ENCODE measurements at regions not wholly inside any gene's neighbourhood (a gene's known extent, or its start where the extent isn't known, plus 50 kb on each side); places are given as distances from the start of the nearest gene placed in this dataset.

GRCh38 chr18:61669320-61669719 is 223.5 kb downstream of the RNF152 start:
- intact Hi-C loops (cut with DNase I; ENCODE audit: low total_unique reads), result no loop called here
- no peak for DNase-seq (ENCODE audit: low spot score in 2 of 2)
- TF ChIP-seq CTCF (IDR thresholded peaks at IDR 0.05) (no peak), POLR2A (IDR thresholded peaks at IDR 0.05) (no peak)
- no peak overlapping the region for H3K4me3 ChIP-seq (ENCODE audit: low read depth, poor library complexity, severe bottlenecking)
- WGBS, 2 donors, result 69% methylated on average over 1 of the region's 1 CpG

- 87 to 88% methylated on average over 2 of the region's 2 CpGs for WGBS, 2 donors
- DNase-seq (ENCODE audit: low spot score in 2 of 2), result no peak
- intact Hi-C loops (cut with DNase I; ENCODE audit: low total_unique reads), result no loop called here
- H3K4me3 ChIP-seq (ENCODE audit: low read depth, poor library complexity, severe bottlenecking), result no peak overlapping the region
- TF ChIP-seq POLR2A (IDR thresholded peaks at IDR 0.05) (no peak), CTCF (IDR thresholded peaks at IDR 0.05) (no peak)
Measured at GRCh38 chr18:61666876-61667590, 225.8 kb downstream of the RNF152 start.

- WGBS, 2 donors, result 79 to 85% methylated on average over 6 of the region's 6 CpGs
- no peak overlapping the region for H3K4me3 ChIP-seq (ENCODE audit: low read depth, poor library complexity, severe bottlenecking)
- intact Hi-C loops (cut with DNase I; ENCODE audit: low total_unique reads), result no loop called here
- DNase-seq (ENCODE audit: low spot score in 2 of 2), result no peak
- no peak for TF ChIP-seq POLR2A (IDR thresholded peaks at IDR 0.05)
- no peak for TF ChIP-seq CTCF (IDR thresholded peaks at IDR 0.05)
Measured at GRCh38 chr18:61664419-61665084, 228.3 kb downstream of the RNF152 start.

- whole genome bisulfite sequencing, 2 donors, result 73 to 93% methylated on average over 3 of the region's 3 CpGs
- TF ChIP-seq POLR2A (IDR thresholded peaks at IDR 0.05) (no peak), CTCF (IDR thresholded peaks at IDR 0.05) (no peak)
- no peak overlapping the region for H3K4me3 ChIP-seq (ENCODE audit: low read depth, poor library complexity, severe bottlenecking)
- intact Hi-C loops (cut with DNase I; ENCODE audit: low total_unique reads), result no loop called here
- DNase-seq (ENCODE audit: low spot score in 2 of 2), result no peak
Measured at GRCh38 chr18:61662726-61663125, 230.1 kb downstream of the RNF152 start.

GRCh38 chr18:61658431-61658830 is 234.4 kb downstream of the RNF152 start:
- no peak overlapping the region for H3K4me3 ChIP-seq (ENCODE audit: low read depth, poor library complexity, severe bottlenecking)
- 71 to 91% methylated on average over 2 of the region's 2 CpGs for WGBS, 2 donors
- TF ChIP-seq POLR2A (IDR thresholded peaks at IDR 0.05), result no peak
- TF ChIP-seq CTCF (IDR thresholded peaks at IDR 0.05), result no peak
- no peak for DNase-seq (ENCODE audit: low spot score in 2 of 2)
- intact Hi-C loops (cut with DNase I; ENCODE audit: low total_unique reads), result no loop called here
